ENCODE measurements at regions not wholly inside any gene's neighbourhood (a gene's known extent, or its start where the extent isn't known, plus 50 kb on each side); places are given as distances from the start of the nearest gene placed in this dataset.

DNA sequence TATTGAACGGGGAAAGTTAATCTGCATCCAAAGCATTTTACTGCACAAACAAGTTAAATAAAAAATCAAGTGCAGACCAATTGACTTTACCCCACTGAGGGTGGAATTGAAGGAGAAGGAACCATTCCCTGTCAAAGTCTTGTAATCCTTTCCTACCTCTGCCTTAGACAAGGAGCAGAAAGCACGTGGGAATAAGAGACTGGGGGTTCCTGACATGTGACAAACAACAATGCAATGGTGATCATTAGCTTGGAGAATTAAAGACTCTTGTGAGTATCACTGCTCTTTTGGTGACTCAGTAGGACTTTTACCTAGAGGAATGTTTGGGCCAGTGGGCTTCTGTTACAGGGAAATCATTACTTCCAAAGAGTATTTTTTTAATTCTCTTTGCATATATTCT, 779.5 kb downstream of the TLR4 start:
- Mint-ChIP-seq H3K4me3 (no peak overlapping the region), H3K4me1 (peaks cover 0 to 7% of the 10 kb centered on the region in 2 experiments; a peak in 3 of 4 replicates), H3K27me3 (ENCODE audit: low read depth) (peaks cover 2% of the 10 kb centered on the region; the same call in 1 of the 2 replicates), H3K27ac (no peak overlapping the region), H3K9me3 (no peaks in the 10 kb centered on the region), H3K36me3 (ENCODE audit: insufficient read depth in 1 of 3, low read depth in 3 of 3) (no peaks in the 10 kb centered on the region)
- Histone ChIP-seq H3K23me2 (ENCODE audit: insufficient read length, low read depth, low read length, poor library complexity, severe bottlenecking) (no peaks in the 10 kb centered on the region), H2BK20ac (ENCODE audit: low read depth, low read length, poor library complexity, severe bottlenecking) (no peak overlapping the region), H4K20me1 (ENCODE audit: control insufficient read depth, insufficient read depth, insufficient read length) (no peaks in the 10 kb centered on the region), H3K4me1 (ENCODE audit: insufficient read depth, low read length) (no peaks in the 10 kb centered on the region), H4K8ac (replicated peaks; ENCODE audit: insufficient read length, low read depth, low read length) (no peak overlapping the region), H3K14ac (ENCODE audit: insufficient read depth, low read length) (no peak overlapping the region), H3K9ac (ENCODE audit: extremely low read depth, insufficient read length, low read length) (no peak overlapping the region), H3K79me2 (ENCODE audit: insufficient read depth, low read length) (no peaks in the 10 kb centered on the region), H3K18ac (ENCODE audit: insufficient read length, low read depth, low read length) (no peak overlapping the region), H2BK120ac (ENCODE audit: low read depth, low read length, poor library complexity, severe bottlenecking) (no peak overlapping the region), H3T11ph (ENCODE audit: low read length) (no peak overlapping the region), H2BK15ac (ENCODE audit: low read depth, low read length) (no peak overlapping the region), H2BK5ac (ENCODE audit: insufficient read length, low read length) (no peak overlapping the region), H4K5ac (ENCODE audit: insufficient read length, low read depth, low read length) (no peak overlapping the region), H3K23ac (ENCODE audit: insufficient read length, low read depth, low read length) (no peak overlapping the region), H2AK5ac (ENCODE audit: insufficient read length, low read length) (no peak overlapping the region), H3K9me3 (ENCODE audit: control insufficient read depth, low read depth, low read length) (no peaks in the 10 kb centered on the region), H3K27ac (ENCODE audit: insufficient read length, low read depth, low read length) (no peak overlapping the region), H2BK12ac (ENCODE audit: insufficient read length, low read depth, low read length) (no peak overlapping the region), H3K4me2 (ENCODE audit: insufficient read depth, insufficient read length, low read length) (no peak overlapping the region), H3K4ac (ENCODE audit: low read depth, low read length) (no peak overlapping the region), H3K56ac (ENCODE audit: insufficient read length, low read depth, low read length) (no peak overlapping the region), H2AFZ (ENCODE audit: low read length) (no peak overlapping the region), H3K79me1 (ENCODE audit: insufficient read depth, low read depth, low read length, poor library complexity, severe bottlenecking) (no peaks in the 10 kb centered on the region), H4K91ac (ENCODE audit: insufficient read length, low read depth, low read length) (no peak overlapping the region), H3K27me3 (ENCODE audit: insufficient read depth, low read length) (no peaks in the 10 kb centered on the region)
- WGBS (ENCODE audit: extremely low coverage, insufficient read length, low lambda C conversion rate), result no CpG with 5 or more reads among the region's 2 CpGs
- TF ChIP-seq, protein P1, sequence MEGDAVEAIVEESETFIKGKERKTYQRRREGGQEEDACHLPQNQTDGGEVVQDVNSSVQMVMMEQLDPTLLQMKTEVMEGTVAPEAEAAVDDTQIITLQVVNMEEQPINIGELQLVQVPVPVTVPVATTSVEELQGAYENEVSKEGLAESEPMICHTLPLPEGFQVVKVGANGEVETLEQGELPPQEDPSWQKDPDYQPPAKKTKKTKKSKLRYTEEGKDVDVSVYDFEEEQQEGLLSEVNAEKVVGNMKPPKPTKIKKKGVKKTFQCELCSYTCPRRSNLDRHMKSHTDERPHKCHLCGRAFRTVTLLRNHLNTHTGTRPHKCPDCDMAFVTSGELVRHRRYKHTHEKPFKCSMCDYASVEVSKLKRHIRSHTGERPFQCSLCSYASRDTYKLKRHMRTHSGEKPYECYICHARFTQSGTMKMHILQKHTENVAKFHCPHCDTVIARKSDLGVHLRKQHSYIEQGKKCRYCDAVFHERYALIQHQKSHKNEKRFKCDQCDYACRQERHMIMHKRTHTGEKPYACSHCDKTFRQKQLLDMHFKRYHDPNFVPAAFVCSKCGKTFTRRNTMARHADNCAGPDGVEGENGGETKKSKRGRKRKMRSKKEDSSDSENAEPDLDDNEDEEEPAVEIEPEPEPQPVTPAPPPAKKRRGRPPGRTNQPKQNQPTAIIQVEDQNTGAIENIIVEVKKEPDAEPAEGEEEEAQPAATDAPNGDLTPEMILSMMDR (conservative IDR thresholded peaks at IDR 0.05), result no peak
- no peak for DNase-seq

Measured in H9 (cell line).